ENCODE measurements at regions not wholly inside any gene's neighbourhood (a gene's known extent, or its start where the extent isn't known, plus 50 kb on each side); places are given as distances from the start of the nearest gene placed in this dataset.

- DNase-seq (no peak), ATAC-seq (no peak)
- Histone ChIP-seq H3K36me3 (ENCODE audit: insufficient read depth in 1 of 2, low read depth in 1 of 2) (no peaks in the 10 kb centered on the region), H3K27me3 (ENCODE audit: insufficient read depth in 3 of 3, low read length in 2 of 3) (no peaks in the 10 kb centered on the region), H3K9me3 (no peaks in the 10 kb centered on the region), H3K27ac (no peak overlapping the region), H3K4me3 (no peak overlapping the region), H3K4me1 (no peaks in the 10 kb centered on the region)
- intact Hi-C loops (cut with DNase I): no loop called here
- TF ChIP-seq CTCF (IDR thresholded peaks at IDR 0.05): no peak
- WGBS, 3 donors: 95 to 97% (median 95%) methylated on average over 1 of the region's 1 CpG
Measured at GRCh38 chr3:143207338-143207961, 87.9 kb downstream of the CHST2 start.

- H3K4me3 ChIP-seq: no peak overlapping the region
- no peaks in the 10 kb centered on the region for H3K9me3 ChIP-seq
- no peak for DNase-seq
- H3K27me3 ChIP-seq (ENCODE audit: insufficient read depth in 3 of 3, low read length in 2 of 3): no peaks in the 10 kb centered on the region
- intact Hi-C loops (cut with DNase I): no loop called here
- 62 to 73% (median 69%) methylated on average over 3 of the region's 3 CpGs for WGBS, 3 donors
- H3K36me3 ChIP-seq (ENCODE audit: insufficient read depth in 1 of 2, low read depth in 1 of 2): no peaks in the 10 kb centered on the region
- no peaks in the 10 kb centered on the region for H3K4me1 ChIP-seq
- no peak overlapping the region for H3K27ac ChIP-seq
- no peak for TF ChIP-seq CTCF (IDR thresholded peaks at IDR 0.05)
- ATAC-seq: no peak
Measured at GRCh38 chr3:143208976-143209714, 89.6 kb downstream of the CHST2 start.

- no peak overlapping the region for H3K27ac ChIP-seq
- H3K36me3 ChIP-seq (ENCODE audit: insufficient read depth in 1 of 2, low read depth in 1 of 2): no peaks in the 10 kb centered on the region
- ATAC-seq (no peak), DNase-seq (no peak)
- no peak overlapping the region for H3K4me3 ChIP-seq
- intact Hi-C loops (cut with DNase I): no loop called here
- no peaks in the 10 kb centered on the region for H3K9me3 ChIP-seq
- WGBS, 3 donors: 67 to 77% (median 70%) methylated on average over 4 of the region's 4 CpGs
- no peak for TF ChIP-seq CTCF (IDR thresholded peaks at IDR 0.05)
- no peaks in the 10 kb centered on the region for H3K27me3 ChIP-seq (ENCODE audit: insufficient read depth in 3 of 3, low read length in 2 of 3)
- H3K4me1 ChIP-seq: no peaks in the 10 kb centered on the region
Measured at GRCh38 chr3:143209715-143210059, 90.1 kb downstream of the CHST2 start.

GRCh38 chr3:143210141-143210540, 90.6 kb downstream of the CHST2 start:
- Histone ChIP-seq H3K4me3 (no peak overlapping the region), H3K27me3 (ENCODE audit: insufficient read depth in 3 of 3, low read length in 2 of 3) (no peaks in the 10 kb centered on the region), H3K36me3 (ENCODE audit: insufficient read depth in 1 of 2, low read depth in 1 of 2) (no peaks in the 10 kb centered on the region), H3K9me3 (no peaks in the 10 kb centered on the region), H3K4me1 (no peaks in the 10 kb centered on the region), H3K27ac (no peak overlapping the region)
- WGBS, 3 donors: 20 to 43% (median 29%) methylated on average over 2 of the region's 2 CpGs
- TF ChIP-seq CTCF (IDR thresholded peaks at IDR 0.05): no peak
- DNase-seq: no peak
- ATAC-seq: no peak
- intact Hi-C loops (cut with DNase I): no loop called here

- H3K4me1 ChIP-seq: no peaks in the 10 kb centered on the region
- no peak for DNase-seq
- no peaks in the 10 kb centered on the region for H3K9me3 ChIP-seq
- TF ChIP-seq CTCF (IDR thresholded peaks at IDR 0.05): no peak
- no peak overlapping the region for H3K27ac ChIP-seq
- ATAC-seq: no peak
- H3K27me3 ChIP-seq (ENCODE audit: insufficient read depth in 3 of 3, low read length in 2 of 3): no peaks in the 10 kb centered on the region
- intact Hi-C loops (cut with DNase I): no loop called here
- 58 to 68% (median 65%) methylated on average over 4 of the region's 4 CpGs for WGBS, 3 donors
- no peaks in the 10 kb centered on the region for H3K36me3 ChIP-seq (ENCODE audit: insufficient read depth in 1 of 2, low read depth in 1 of 2)
- H3K4me3 ChIP-seq: no peak overlapping the region
Measured at GRCh38 chr3:143215059-143215458, 95.5 kb downstream of the CHST2 start.

Data from psoas muscle (tissue), 7 donors.